Upper lobe of left lung (tissue), 6 donors: ENCODE measurements at regions not wholly inside any gene's neighbourhood (a gene's known extent, or its start where the extent isn't known, plus 50 kb on each side); places are given as distances from the start of the nearest gene placed in this dataset.
"Not testable (repeated sequence)": the region's sequence is repeated elsewhere in the genome, so short reads cannot be mapped to it uniquely, and the experiment has no call there.

Experiments
- ATAC-seq, 2 donors: fragments of 200-7000 bp; cut with Tn5 transposase; one replicate each; pipeline ENCODE4 v1.9.1; 2022; ENCODE audit warnings: mild to moderate bottlenecking in 2 of 2, moderate library complexity in 2 of 2; ENCODE audit not compliant: low FRiP score in 2 of 2
- DNase-seq, 2 donors: peaks; one replicate each; pipeline ENCODE4 v3.0.0-alpha.2; 2019 to 2020
- H3K27ac ChIP-seq, 4 donors: fragments of 200-600 bp; sonication (generic); one replicate each; pipeline ENCODE4 v1.5.1; 2016 to 2019
- H3K27me3 ChIP-seq, 4 donors: fragments of 200-600 bp; sonication (generic); one replicate each; pipeline ENCODE4 v1.5.1; 2017 to 2019
- H3K36me3 ChIP-seq, 4 donors: fragments of 200-600 bp; sonication (generic); one replicate each; pipeline ENCODE4 v1.5.1; 2016 to 2019
- H3K4me1 ChIP-seq, 4 donors: fragments of 200-600 bp; sonication (generic); one replicate each; pipeline ENCODE4 v1.5.1; 2018 to 2019
- H3K4me3 ChIP-seq, 4 donors: fragments of 200-600 bp; sonication (generic); one replicate each; pipeline ENCODE4 v1.5.1; 2017 to 2019; ENCODE audit warnings: mild to moderate bottlenecking in 2 of 4, moderate library complexity in 1 of 4
- H3K9me3 ChIP-seq, 4 donors: fragments of 200-600 bp; sonication (generic); one replicate each; pipeline ENCODE4 v1.5.1; 2018 to 2019
- EP300 ChIP-seq, 4 donors: sonication (generic); formaldehyde crosslinking; IDR thresholded peaks; one replicate each; pipeline ENCODE4 v1.5.1; 2017; ENCODE audit warnings: antibody characterized with exemption in 4 of 4, control low read depth in 2 of 4
- POLR2A ChIP-seq, 4 donors: fragments of 450-650 bp; IDR thresholded peaks; one replicate each; pipeline ENCODE4 v1.5.1; 2016 to 2017; ENCODE audit warnings: antibody characterized with exemption in 4 of 4, mild to moderate bottlenecking in 2 of 4
- POLR2AphosphoS5 ChIP-seq, 2 donors: sonication (generic); formaldehyde crosslinking; IDR thresholded peaks; one replicate each; pipeline ENCODE4 v1.5.1; 2017; ENCODE audit warnings: antibody characterized with exemption in 2 of 2
- WGBS, 2 donors: methylation state at CpG; one replicate each; pipeline ENCODE4 v1.1.5; 2017 to 2018; 5-methylcytosine and 5-hydroxymethylcytosine counted together
- TF ChIP-seq, protein P1 (sequence below), 6 experiments: fragments of 450-650 bp in 4 of 6; fragments of 200-600 bp in 2 of 6; sonication (generic) in 2 of 6; IDR thresholded peaks; one replicate each; pipeline ENCODE4 v1.5.1; 2016 to 2019; ENCODE audit warnings: antibody characterized with exemption in 6 of 6
- donor health status: DM: no; HTN: no; CAD: no; lungs with moderate emphysema.
- donor health status: DM: no; HTN: yes; CAD: no; lungs with severe emphysema.

DNA sequence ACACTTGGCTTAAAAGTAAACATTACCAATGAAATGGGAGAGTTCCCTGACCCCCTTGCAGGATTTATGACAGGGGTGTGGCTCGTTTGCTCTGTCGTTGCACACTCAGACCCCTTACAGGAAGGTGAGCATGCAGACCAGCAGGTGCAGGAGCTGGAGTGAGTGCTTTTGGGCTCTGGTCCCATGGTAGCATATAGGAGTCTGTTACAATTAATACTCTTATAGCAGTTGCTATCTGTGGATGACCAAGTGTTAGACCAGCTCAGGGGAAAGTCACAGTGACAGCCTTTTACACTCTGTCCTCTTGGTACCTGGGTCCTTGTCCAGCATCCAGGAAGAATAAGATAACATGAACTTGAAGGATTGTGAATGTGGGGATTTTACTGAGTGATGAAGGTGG is 1177.5 kb downstream of the NSUN3 start:
- Histone ChIP-seq H3K4me1 (no peaks in the 10 kb centered on the region), H3K27ac (no peak overlapping the region), H3K4me3 (no peak overlapping the region), H3K27me3 (no peaks in the 10 kb centered on the region), H3K36me3 (no peaks in the 10 kb centered on the region), H3K9me3 (no peaks in the 10 kb centered on the region)
- WGBS, 2 donors, result 51 to 58% methylated on average over 2 of the region's 2 CpGs
- no peak for ATAC-seq
- DNase-seq, result no peak
- TF ChIP-seq POLR2A (IDR thresholded peaks at IDR 0.05) (no peak), EP300 (IDR thresholded peaks at IDR 0.05) (no peak), POLR2AphosphoS5 (IDR thresholded peaks at IDR 0.05) (no peak)
- TF ChIP-seq, protein P1, sequence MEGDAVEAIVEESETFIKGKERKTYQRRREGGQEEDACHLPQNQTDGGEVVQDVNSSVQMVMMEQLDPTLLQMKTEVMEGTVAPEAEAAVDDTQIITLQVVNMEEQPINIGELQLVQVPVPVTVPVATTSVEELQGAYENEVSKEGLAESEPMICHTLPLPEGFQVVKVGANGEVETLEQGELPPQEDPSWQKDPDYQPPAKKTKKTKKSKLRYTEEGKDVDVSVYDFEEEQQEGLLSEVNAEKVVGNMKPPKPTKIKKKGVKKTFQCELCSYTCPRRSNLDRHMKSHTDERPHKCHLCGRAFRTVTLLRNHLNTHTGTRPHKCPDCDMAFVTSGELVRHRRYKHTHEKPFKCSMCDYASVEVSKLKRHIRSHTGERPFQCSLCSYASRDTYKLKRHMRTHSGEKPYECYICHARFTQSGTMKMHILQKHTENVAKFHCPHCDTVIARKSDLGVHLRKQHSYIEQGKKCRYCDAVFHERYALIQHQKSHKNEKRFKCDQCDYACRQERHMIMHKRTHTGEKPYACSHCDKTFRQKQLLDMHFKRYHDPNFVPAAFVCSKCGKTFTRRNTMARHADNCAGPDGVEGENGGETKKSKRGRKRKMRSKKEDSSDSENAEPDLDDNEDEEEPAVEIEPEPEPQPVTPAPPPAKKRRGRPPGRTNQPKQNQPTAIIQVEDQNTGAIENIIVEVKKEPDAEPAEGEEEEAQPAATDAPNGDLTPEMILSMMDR (IDR thresholded peaks at IDR 0.05), result no peak

DNA sequence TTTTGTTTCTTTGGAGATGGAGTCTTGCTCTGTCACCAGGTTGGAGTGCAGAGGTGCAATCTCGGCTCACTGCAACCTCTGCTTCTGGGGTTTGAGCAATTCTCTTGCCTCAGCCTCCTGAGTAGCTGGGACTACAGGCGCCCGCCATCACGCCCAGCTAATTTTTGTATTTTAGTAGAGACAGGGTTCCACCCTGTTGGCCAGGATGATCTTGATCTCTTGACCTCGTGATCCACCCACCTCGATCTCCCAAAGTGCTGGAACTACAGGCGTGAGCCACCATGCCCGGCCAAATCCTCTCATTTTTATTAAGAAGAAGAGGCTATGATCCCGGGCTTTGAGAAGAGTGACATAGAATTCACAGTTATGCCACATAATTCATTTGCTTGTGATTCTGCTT is 1178.4 kb downstream of the NSUN3 start:
- not testable (repeated sequence) for H3K4me1 ChIP-seq, H3K27ac ChIP-seq, H3K4me3 ChIP-seq, H3K36me3 ChIP-seq, DNase-seq, H3K27me3 ChIP-seq, ATAC-seq, H3K9me3 ChIP-seq
- WGBS, 2 donors, result 80 to 89% methylated on average over 9 of the region's 9 CpGs

- 67 to 83% methylated on average over 5 of the region's 5 CpGs for WGBS, 2 donors
- no peak for TF ChIP-seq EP300 (IDR thresholded peaks at IDR 0.05)
These were observed 1183.6 kb downstream of the NSUN3 start for GRCh38 chr3:95246413-95246812.

DNA sequence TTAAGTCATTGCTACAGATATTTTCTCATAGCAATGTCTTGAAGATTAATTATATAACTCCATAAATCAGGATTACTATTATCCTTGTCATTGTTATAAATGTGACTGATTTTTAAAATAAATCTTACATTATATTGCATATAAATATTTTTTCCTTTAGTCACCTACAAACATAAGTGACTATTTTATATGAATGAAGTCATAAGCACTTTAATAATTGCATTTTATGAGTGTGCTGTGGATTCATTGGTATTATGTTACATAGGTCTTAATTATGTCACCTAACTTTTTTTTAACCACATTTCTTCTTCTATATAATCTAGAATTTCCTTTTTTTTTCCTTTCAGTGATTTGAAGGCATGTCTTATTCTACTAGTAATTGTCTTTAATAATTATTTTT is 1191.2 kb downstream of the NSUN3 start:
- TF ChIP-seq POLR2A (IDR thresholded peaks at IDR 0.05), result no peak
- TF ChIP-seq EP300 (IDR thresholded peaks at IDR 0.05), result no peak
- TF ChIP-seq POLR2AphosphoS5 (IDR thresholded peaks at IDR 0.05), result no peak
- TF ChIP-seq, protein P1 (IDR thresholded peaks at IDR 0.05), result no peak
- no peak overlapping the region for H3K27ac ChIP-seq
- H3K27me3 ChIP-seq, result no peaks in the 10 kb centered on the region
- H3K9me3 ChIP-seq, result peaks cover 0 to 3% (median 0%) of the 10 kb centered on the region in 4 donors
- DNase-seq (no peak), ATAC-seq (no peak)
- no peaks in the 10 kb centered on the region for H3K4me1 ChIP-seq
- no peak overlapping the region for H3K4me3 ChIP-seq
- no peaks in the 10 kb centered on the region for H3K36me3 ChIP-seq

More at GRCh38 chr3:95246413-95246812, 1183.6 kb downstream of the NSUN3 start:
- ATAC-seq (no peak), DNase-seq (no peak)
- Histone ChIP-seq H3K4me1 (no peaks in the 10 kb centered on the region), H3K27me3 (no peaks in the 10 kb centered on the region), H3K4me3 (no peak overlapping the region), H3K9me3 (no peaks in the 10 kb centered on the region), H3K36me3 (no peaks in the 10 kb centered on the region), H3K27ac (no peak overlapping the region)

GRCh38 chr3:95254758-95255157 is 1191.9 kb downstream of the NSUN3 start:
- Histone ChIP-seq H3K4me3 (no peak overlapping the region), H3K27ac (no peak overlapping the region), H3K27me3 (no peaks in the 10 kb centered on the region), H3K4me1 (no peaks in the 10 kb centered on the region), H3K9me3 (peaks cover 0 to 3% (median 0%) of the 10 kb centered on the region in 4 donors), H3K36me3 (no peaks in the 10 kb centered on the region)
- DNase-seq (no peak), ATAC-seq (no peak)
- WGBS, 2 donors, result 86 to 87% methylated on average over 6 of the region's 6 CpGs
- TF ChIP-seq EP300 (IDR thresholded peaks at IDR 0.05), result no peak
- no peak for TF ChIP-seq POLR2AphosphoS5 (IDR thresholded peaks at IDR 0.05)
- no peak for TF ChIP-seq POLR2A (IDR thresholded peaks at IDR 0.05)
- TF ChIP-seq, protein P1 (IDR thresholded peaks at IDR 0.05), result no peak

GRCh38 chr3:95265129-95265528 is 1202.3 kb downstream of the NSUN3 start:
- no peak for ATAC-seq
- Histone ChIP-seq H3K4me1 (no peaks in the 10 kb centered on the region), H3K27ac (no peak overlapping the region), H3K4me3 (no peak overlapping the region), H3K27me3 (no peaks in the 10 kb centered on the region), H3K36me3 (no peaks in the 10 kb centered on the region), H3K9me3 (no peaks in the 10 kb centered on the region)
- 69 to 73% methylated on average over 3 of the region's 3 CpGs for WGBS, 2 donors
- no peak for DNase-seq
- TF ChIP-seq, protein P1 (IDR thresholded peaks at IDR 0.05), result no peak
- TF ChIP-seq POLR2A (IDR thresholded peaks at IDR 0.05), result no peak
- TF ChIP-seq EP300 (IDR thresholded peaks at IDR 0.05), result no peak
- TF ChIP-seq POLR2AphosphoS5 (IDR thresholded peaks at IDR 0.05), result no peak
